ENCODE measurements at regions not wholly inside any gene's neighbourhood (a gene's known extent, or its start where the extent isn't known, plus 50 kb on each side); places are given as distances from the start of the nearest gene placed in this dataset.

- TF ChIP-seq CTCF (IDR thresholded peaks at IDR 0.05) (no peak), POLR2A (IDR thresholded peaks at IDR 0.05) (no peak)
These were observed 220.4 kb upstream of the MYOCD start for GRCh38 chr17:12445331-12445730.

Data from body of pancreas (tissue), 4 donors.